ENCODE measurements at regions not wholly inside any gene's neighbourhood (a gene's known extent, or its start where the extent isn't known, plus 50 kb on each side); places are given as distances from the start of the nearest gene placed in this dataset.

DNA sequence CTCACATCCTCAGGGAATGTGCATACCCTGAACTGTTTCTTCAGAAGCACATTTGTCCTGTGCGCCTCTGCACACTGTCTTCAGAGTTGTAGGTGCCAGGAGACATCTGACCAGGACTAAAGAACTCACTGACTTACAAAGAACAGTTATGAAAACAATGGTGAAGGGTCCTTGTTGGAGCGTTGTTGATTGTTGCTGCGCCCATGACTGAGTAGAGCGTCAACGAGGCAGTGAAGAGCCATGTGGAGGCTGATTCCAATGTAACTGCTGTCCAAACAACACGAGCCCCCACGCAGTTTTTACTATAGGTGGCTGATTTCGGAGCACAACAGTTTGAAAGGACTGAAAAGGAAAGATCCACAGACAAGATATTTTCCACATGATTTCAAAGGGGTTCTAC lies 380.3 kb downstream of the CDH26 start:
- TF ChIP-seq FOXP2 (optimal IDR thresholded peaks at IDR 0.05; ENCODE audit: borderline replicate concordance, extremely low read depth, extremely low read length, insufficient read depth): no peak

DNA sequence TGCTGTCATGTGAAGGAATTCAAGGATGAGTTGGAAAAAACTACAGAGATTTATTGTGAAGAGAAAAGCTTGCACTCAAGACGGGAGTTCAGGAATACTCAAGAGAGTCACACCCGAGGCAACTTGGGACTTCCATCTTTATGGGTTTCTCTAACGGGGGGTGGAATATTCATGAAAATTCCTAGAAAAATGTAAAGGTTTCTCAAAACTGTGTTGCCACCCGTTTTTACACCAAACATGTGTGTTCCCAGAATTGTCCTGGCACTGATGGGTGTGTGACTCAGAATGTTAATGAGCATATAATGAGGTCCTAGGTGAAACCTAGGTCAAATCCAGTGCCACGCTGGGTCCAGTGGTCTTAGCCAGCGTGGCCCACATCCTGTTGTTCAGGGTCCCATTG lies 381.5 kb downstream of the CDH26 start:
- TF ChIP-seq FOXP2 (optimal IDR thresholded peaks at IDR 0.05; ENCODE audit: borderline replicate concordance, extremely low read depth, extremely low read length, insufficient read depth) (no peak), TAF1 (IDR thresholded peaks at IDR 0.05; ENCODE audit: borderline replicate concordance, insufficient read depth, low read length) (no peak), SIN3A (IDR thresholded peaks at IDR 0.05; ENCODE audit: borderline replicate concordance, insufficient read depth, low read length) (no peak), POLR2AphosphoS5 (IDR thresholded peaks at IDR 0.05; ENCODE audit: low read depth, low read length) (no peak)
- TF ChIP-seq, protein P1, sequence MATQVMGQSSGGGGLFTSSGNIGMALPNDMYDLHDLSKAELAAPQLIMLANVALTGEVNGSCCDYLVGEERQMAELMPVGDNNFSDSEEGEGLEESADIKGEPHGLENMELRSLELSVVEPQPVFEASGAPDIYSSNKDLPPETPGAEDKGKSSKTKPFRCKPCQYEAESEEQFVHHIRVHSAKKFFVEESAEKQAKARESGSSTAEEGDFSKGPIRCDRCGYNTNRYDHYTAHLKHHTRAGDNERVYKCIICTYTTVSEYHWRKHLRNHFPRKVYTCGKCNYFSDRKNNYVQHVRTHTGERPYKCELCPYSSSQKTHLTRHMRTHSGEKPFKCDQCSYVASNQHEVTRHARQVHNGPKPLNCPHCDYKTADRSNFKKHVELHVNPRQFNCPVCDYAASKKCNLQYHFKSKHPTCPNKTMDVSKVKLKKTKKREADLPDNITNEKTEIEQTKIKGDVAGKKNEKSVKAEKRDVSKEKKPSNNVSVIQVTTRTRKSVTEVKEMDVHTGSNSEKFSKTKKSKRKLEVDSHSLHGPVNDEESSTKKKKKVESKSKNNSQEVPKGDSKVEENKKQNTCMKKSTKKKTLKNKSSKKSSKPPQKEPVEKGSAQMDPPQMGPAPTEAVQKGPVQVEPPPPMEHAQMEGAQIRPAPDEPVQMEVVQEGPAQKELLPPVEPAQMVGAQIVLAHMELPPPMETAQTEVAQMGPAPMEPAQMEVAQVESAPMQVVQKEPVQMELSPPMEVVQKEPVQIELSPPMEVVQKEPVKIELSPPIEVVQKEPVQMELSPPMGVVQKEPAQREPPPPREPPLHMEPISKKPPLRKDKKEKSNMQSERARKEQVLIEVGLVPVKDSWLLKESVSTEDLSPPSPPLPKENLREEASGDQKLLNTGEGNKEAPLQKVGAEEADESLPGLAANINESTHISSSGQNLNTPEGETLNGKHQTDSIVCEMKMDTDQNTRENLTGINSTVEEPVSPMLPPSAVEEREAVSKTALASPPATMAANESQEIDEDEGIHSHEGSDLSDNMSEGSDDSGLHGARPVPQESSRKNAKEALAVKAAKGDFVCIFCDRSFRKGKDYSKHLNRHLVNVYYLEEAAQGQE (IDR thresholded peaks at IDR 0.05; ENCODE audit: insufficient read depth in 1 of 2, low read depth in 2 of 2, low read length in 2 of 2): no peak

DNA sequence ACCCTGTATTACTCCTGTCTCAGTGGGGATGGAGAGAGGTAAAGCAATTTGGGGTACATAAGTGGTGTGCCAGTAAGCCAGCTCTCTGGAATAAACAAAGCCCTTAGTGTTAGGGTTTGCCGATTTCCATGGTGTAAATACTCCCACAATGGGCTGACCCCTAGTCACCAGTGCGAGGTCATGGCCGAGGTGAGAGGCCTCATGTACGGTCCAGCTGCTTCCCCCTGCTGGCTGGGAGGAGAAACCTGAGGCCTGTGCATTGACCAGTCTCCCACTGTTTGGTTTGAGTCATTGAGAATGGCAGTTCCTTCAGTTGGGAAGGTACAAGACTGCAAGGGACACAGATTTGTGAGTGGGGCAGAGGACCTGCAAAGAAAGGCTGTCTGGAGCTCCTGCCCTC lies 382.0 kb downstream of the CDH26 start:
- TF ChIP-seq TAF1 (IDR thresholded peaks at IDR 0.05; ENCODE audit: borderline replicate concordance, insufficient read depth, low read length): no peak
- TF ChIP-seq FOXP2 (optimal IDR thresholded peaks at IDR 0.05; ENCODE audit: borderline replicate concordance, extremely low read depth, extremely low read length, insufficient read depth): no peak
- no peak for TF ChIP-seq POLR2AphosphoS5 (IDR thresholded peaks at IDR 0.05; ENCODE audit: low read depth, low read length)
- no peak for TF ChIP-seq SIN3A (IDR thresholded peaks at IDR 0.05; ENCODE audit: borderline replicate concordance, insufficient read depth, low read length)
- TF ChIP-seq, protein P1 (IDR thresholded peaks at IDR 0.05; ENCODE audit: insufficient read depth in 1 of 2, low read depth in 2 of 2, low read length in 2 of 2): no peak

DNA sequence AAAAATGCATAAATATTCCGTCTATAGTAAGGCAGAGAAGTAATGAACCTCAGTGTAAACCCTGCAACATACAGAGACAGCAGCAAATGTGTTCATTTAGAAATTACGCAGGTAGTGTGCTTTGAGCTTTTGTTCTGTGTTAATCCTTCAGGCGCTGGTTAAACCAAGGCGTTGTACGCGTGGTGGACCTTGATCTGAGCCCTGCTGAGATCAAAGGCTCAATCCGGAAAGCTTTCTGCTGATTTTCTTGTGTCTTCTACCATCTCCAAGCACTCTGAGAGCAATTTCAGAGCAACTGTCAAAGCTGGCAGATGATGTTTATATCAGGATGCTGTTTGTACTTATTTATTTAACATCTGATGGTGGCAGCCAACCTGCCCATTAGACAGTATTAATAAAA lies 382.8 kb downstream of the CDH26 start:
- no peak for TF ChIP-seq TAF1 (IDR thresholded peaks at IDR 0.05; ENCODE audit: borderline replicate concordance, insufficient read depth, low read length)
- no peak for TF ChIP-seq FOXP2 (optimal IDR thresholded peaks at IDR 0.05; ENCODE audit: borderline replicate concordance, extremely low read depth, extremely low read length, insufficient read depth)
- TF ChIP-seq, protein P1 (IDR thresholded peaks at IDR 0.05; ENCODE audit: insufficient read depth in 1 of 2, low read depth in 2 of 2, low read length in 2 of 2): no peak
- no peak for TF ChIP-seq POLR2AphosphoS5 (IDR thresholded peaks at IDR 0.05; ENCODE audit: low read depth, low read length)
- TF ChIP-seq SIN3A (IDR thresholded peaks at IDR 0.05; ENCODE audit: borderline replicate concordance, insufficient read depth, low read length): no peak

DNA sequence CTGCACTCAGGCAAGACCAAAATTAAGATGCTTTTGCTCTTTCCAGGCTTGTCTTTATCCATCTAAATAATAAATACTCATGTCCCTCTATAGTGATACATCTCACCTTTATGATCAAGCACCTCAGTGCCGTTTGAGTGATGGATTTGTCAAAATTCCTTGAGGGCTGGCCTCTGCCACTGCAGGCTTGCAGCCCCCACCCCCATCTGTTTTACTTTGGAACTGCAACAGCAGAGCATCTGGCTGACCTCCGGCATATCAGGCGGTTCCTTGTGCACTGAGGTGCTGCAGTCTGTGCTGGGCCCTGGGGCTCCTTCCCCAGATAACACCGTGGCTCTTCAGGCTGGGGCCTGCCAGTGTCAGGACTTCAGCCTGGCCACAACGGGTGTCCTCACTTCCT lies 386.9 kb downstream of the CDH26 start:
- no peak for TF ChIP-seq SIN3A (IDR thresholded peaks at IDR 0.05; ENCODE audit: borderline replicate concordance, insufficient read depth, low read length)
- no peak for TF ChIP-seq FOXP2 (optimal IDR thresholded peaks at IDR 0.05; ENCODE audit: borderline replicate concordance, extremely low read depth, extremely low read length, insufficient read depth)
- no peak for TF ChIP-seq TAF1 (IDR thresholded peaks at IDR 0.05; ENCODE audit: borderline replicate concordance, insufficient read depth, low read length)
- TF ChIP-seq, protein P1 (IDR thresholded peaks at IDR 0.05; ENCODE audit: insufficient read depth in 1 of 2, low read depth in 2 of 2, low read length in 2 of 2): no peak
- TF ChIP-seq POLR2AphosphoS5 (IDR thresholded peaks at IDR 0.05; ENCODE audit: low read depth, low read length): no peak

Data from PFSK-1 (cell line).